WTC11 (cell line): ENCODE measurements at regions not wholly inside any gene's neighbourhood (a gene's known extent, or its start where the extent isn't known, plus 50 kb on each side); places are given as distances from the start of the nearest gene placed in this dataset.

Experiments
- ATAC-seq: fragments of 200-7000 bp; cut with Tn5 transposase; 2 replicates; pipeline ENCODE4 v1.10.0; 2021; ENCODE audit warnings: mild to moderate bottlenecking, moderate library complexity
- CTCF ChIA-PET: fragments of 300-600 bp; sonication (Branson Sonifier 250); formaldehyde crosslinking; loops from one replicate; lab custom pipeline; 2021; ENCODE audit warnings: antibody characterized with exemption; lab: Charles Lee
- POLR2A ChIA-PET: fragments of 350-600 bp; sonication (Branson Sonifier 250); formaldehyde crosslinking; loops from one replicate; lab custom pipeline; 2021; ENCODE audit warnings: antibody characterized with exemption; lab: Charles Lee
- DNase-seq: peaks from one replicate; pipeline ENCODE4 v3.0.0; 2021; ENCODE audit warnings: low spot score
- H3K27ac Mint-ChIP-seq: 2 replicates; pipeline ENCODE4 v1.8.0; 2021; ENCODE audit warnings: mixed read lengths
- H3K27me3 Mint-ChIP-seq: 2 replicates; pipeline ENCODE4 v1.8.0; 2021; ENCODE audit warnings: low read depth, mild to moderate bottlenecking, moderate library complexity, mixed read lengths
- H3K36me3 Mint-ChIP-seq: 2 replicates; pipeline ENCODE4 v1.8.0; 2021; ENCODE audit warnings: mixed read lengths
- H3K4me1 Mint-ChIP-seq: 2 replicates; pipeline ENCODE4 v1.8.0; 2022; ENCODE audit warnings: mixed read lengths
- H3K4me3 Mint-ChIP-seq: 2 replicates; pipeline ENCODE4 v1.8.0; 2021; ENCODE audit warnings: mild to moderate bottlenecking, moderate library complexity, mixed read lengths
- H3K9me3 Mint-ChIP-seq: 2 replicates; pipeline ENCODE4 v1.8.0; 2021; ENCODE audit warnings: mixed read lengths
- CBFB ChIP-seq: sonication (generic); formaldehyde crosslinking; IDR thresholded peaks from 2 replicates; pipeline ENCODE4 v1.8.1; 2022; ENCODE audit warnings: mild to moderate bottlenecking, low read depth, missing genetic modification reagents
- EMX1 ChIP-seq: fragments of 250-450 bp; sonication (Bioruptor Pico); IDR thresholded peaks from 2 replicates; pipeline ENCODE4 v1.8.0; 2021; ENCODE audit warnings: mild to moderate bottlenecking
- GRHL2 ChIP-seq: fragments of 250-450 bp; sonication (Bioruptor Pico); IDR thresholded peaks from 2 replicates; pipeline ENCODE4 v1.8.0; 2022; ENCODE audit warnings: mild to moderate bottlenecking, moderate library complexity; ENCODE audit not compliant: insufficient replicate concordance, severe bottlenecking
- GTF2I ChIP-seq: fragments of 250-450 bp; sonication (Bioruptor Pico); conservative IDR thresholded peaks from 2 replicates; pipeline ENCODE4 v1.4.0; 2021; ENCODE audit warnings: mild to moderate bottlenecking
- JAZF1 ChIP-seq: fragments of 250-450 bp; sonication (Bioruptor Pico); IDR thresholded peaks from 2 replicates; pipeline ENCODE4 v1.9.0; 2021; ENCODE audit warnings: moderate library complexity, mild to moderate bottlenecking, inconsistent platforms
- NR1H2 ChIP-seq: sonication (generic); formaldehyde crosslinking; IDR thresholded peaks from 2 replicates; pipeline ENCODE4 v1.9.0; 2021; ENCODE audit warnings: mild to moderate bottlenecking, moderate library complexity, missing genetic modification reagents
- TEAD1 ChIP-seq: sonication (generic); formaldehyde crosslinking; IDR thresholded peaks from 2 replicates; pipeline ENCODE4 v1.8.0; 2022; ENCODE audit warnings: mild to moderate bottlenecking, missing genetic modification reagents
- TP53 ChIP-seq: sonication (generic); formaldehyde crosslinking; IDR thresholded peaks from 2 replicates; pipeline ENCODE4 v1.8.1; 2023; ENCODE audit warnings: mild to moderate bottlenecking, missing genetic modification reagents
- ZNF219 ChIP-seq: sonication (generic); formaldehyde crosslinking; IDR thresholded peaks from 2 replicates; pipeline ENCODE4 v1.8.0; 2023; ENCODE audit warnings: missing genetic modification reagents, mild to moderate bottlenecking, borderline replicate concordance
- ZNF263 ChIP-seq: sonication (generic); formaldehyde crosslinking; IDR thresholded peaks from 2 replicates; pipeline ENCODE4 v1.8.1; 2022; ENCODE audit warnings: low read depth, mild to moderate bottlenecking, moderate library complexity, missing genetic modification reagents
- ZNF317 ChIP-seq: sonication (generic); formaldehyde crosslinking; IDR thresholded peaks from 2 replicates; pipeline ENCODE4 v1.8.1; 2023; ENCODE audit warnings: low read depth, mild to moderate bottlenecking, moderate library complexity, missing genetic modification reagents, borderline replicate concordance
- ZNF396 ChIP-seq: fragments of 250-450 bp; sonication (Bioruptor Pico); IDR thresholded peaks from 2 replicates; pipeline ENCODE4 v1.8.0; 2021; ENCODE audit warnings: mild to moderate bottlenecking, moderate library complexity, borderline replicate concordance
- TF ChIP-seq, protein P1 (sequence below): sonication (generic); formaldehyde crosslinking; conservative IDR thresholded peaks from 2 replicates; pipeline ENCODE4 v1.8.1; 2023; ENCODE audit warnings: mild to moderate bottlenecking, low read depth, missing genetic modification reagents, moderate library complexity
- TF ChIP-seq, protein P2 (sequence below): sonication (generic); formaldehyde crosslinking; IDR thresholded peaks from 2 replicates; pipeline ENCODE4 v1.8.1; 2023; ENCODE audit warnings: mild to moderate bottlenecking, missing genetic modification reagents
- TF ChIP-seq, protein P3 (sequence below): sonication (generic); formaldehyde crosslinking; conservative IDR thresholded peaks from 2 replicates; pipeline ENCODE4 v1.8.1; 2022; ENCODE audit warnings: mild to moderate bottlenecking, missing genetic modification reagents
- TF ChIP-seq, protein P4 (sequence below): fragments of 250-450 bp; sonication (Bioruptor Pico); conservative IDR thresholded peaks from 2 replicates; pipeline ENCODE4 v1.9.0; 2021; ENCODE audit warnings: mild to moderate bottlenecking
- TF ChIP-seq, protein P5 (sequence below): sonication (generic); formaldehyde crosslinking; IDR thresholded peaks from 2 replicates; pipeline ENCODE4 v1.8.0; 2022; ENCODE audit warnings: mild to moderate bottlenecking, missing genetic modification reagents
- TF ChIP-seq, protein P6 (sequence below): fragments of 250-450 bp; sonication (Bioruptor Pico); IDR thresholded peaks from 2 replicates; pipeline ENCODE4 v1.8.0; 2021; ENCODE audit warnings: mild to moderate bottlenecking
- TF ChIP-seq, protein P7 (sequence below): sonication (generic); formaldehyde crosslinking; IDR thresholded peaks from 2 replicates; pipeline ENCODE4 v1.8.1; 2023; ENCODE audit warnings: mild to moderate bottlenecking, missing genetic modification reagents, moderate library complexity

DNA sequence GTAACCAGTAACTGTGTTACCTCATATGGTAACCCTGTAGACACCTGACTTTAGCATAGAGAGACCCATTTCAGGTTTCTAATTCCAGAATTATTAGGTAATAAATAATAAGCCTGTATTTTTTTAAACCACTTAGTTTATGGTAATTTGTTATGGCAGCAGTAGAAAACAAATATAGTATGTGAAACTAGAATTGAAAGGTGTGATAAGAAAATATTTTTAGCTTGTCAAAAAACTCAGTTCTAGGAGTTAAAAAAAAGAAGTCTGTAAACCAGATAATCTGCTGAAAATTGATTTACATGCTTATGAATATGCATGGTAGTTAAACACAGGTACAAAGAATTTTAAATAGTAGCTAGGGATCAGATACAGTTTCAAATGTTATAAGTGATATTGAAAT, 695.0 kb upstream of the GJE1 start:
- DNase-seq (no peak), ATAC-seq (no peak)
- ChIA-PET POLR2A (no interaction called here), CTCF (no interaction called here)
- TF ChIP-seq, protein P1, sequence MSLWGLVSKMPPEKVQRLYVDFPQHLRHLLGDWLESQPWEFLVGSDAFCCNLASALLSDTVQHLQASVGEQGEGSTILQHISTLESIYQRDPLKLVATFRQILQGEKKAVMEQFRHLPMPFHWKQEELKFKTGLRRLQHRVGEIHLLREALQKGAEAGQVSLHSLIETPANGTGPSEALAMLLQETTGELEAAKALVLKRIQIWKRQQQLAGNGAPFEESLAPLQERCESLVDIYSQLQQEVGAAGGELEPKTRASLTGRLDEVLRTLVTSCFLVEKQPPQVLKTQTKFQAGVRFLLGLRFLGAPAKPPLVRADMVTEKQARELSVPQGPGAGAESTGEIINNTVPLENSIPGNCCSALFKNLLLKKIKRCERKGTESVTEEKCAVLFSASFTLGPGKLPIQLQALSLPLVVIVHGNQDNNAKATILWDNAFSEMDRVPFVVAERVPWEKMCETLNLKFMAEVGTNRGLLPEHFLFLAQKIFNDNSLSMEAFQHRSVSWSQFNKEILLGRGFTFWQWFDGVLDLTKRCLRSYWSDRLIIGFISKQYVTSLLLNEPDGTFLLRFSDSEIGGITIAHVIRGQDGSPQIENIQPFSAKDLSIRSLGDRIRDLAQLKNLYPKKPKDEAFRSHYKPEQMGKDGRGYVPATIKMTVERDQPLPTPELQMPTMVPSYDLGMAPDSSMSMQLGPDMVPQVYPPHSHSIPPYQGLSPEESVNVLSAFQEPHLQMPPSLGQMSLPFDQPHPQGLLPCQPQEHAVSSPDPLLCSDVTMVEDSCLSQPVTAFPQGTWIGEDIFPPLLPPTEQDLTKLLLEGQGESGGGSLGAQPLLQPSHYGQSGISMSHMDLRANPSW (CRISPR knock-in tag), result no peak
- no peak for TF ChIP-seq GRHL2
- H3K9me3 Mint-ChIP-seq, result peaks cover 45% of the 10 kb centered on the region
- H3K4me3 Mint-ChIP-seq, result no peak overlapping the region
- H3K27ac Mint-ChIP-seq, result no peak overlapping the region
- H3K4me1 Mint-ChIP-seq, result no peaks in the 10 kb centered on the region
- peaks cover 21% of the 10 kb centered on the region for H3K36me3 Mint-ChIP-seq
- H3K27me3 Mint-ChIP-seq, result no peaks in the 10 kb centered on the region

DNA sequence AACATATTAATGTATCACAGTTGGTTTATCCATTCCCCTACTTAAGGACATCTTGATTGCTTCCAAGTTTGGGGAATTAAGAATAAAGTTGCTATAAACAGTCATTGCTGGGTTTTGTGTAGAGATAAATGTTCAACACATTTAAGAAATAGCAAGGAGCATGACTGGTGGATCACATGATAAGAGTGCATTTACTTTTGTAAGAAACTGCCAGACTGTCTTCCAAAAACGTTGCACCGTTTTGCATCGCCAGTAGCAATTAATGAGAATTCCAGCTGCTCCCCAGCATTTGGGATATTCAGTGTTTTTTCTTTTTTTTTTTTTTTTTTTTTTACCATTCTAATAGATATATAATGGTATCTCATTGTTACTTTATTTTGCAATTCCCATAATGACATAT, 695.7 kb upstream of the GJE1 start:
- Mint-ChIP-seq H3K36me3 (peaks cover 21% of the 10 kb centered on the region), H3K4me3 (no peak overlapping the region), H3K27me3 (no peaks in the 10 kb centered on the region), H3K27ac (no peak overlapping the region), H3K4me1 (no peaks in the 10 kb centered on the region), H3K9me3 (peaks cover 47% of the 10 kb centered on the region)
- ATAC-seq (no peak), DNase-seq (no peak)
- TF ChIP-seq ZNF396 (CRISPR knock-in tag) (no peak), EMX1 (CRISPR knock-in tag) (no peak), ZNF317 (CRISPR knock-in tag) (no peak), JAZF1 (CRISPR knock-in tag) (no peak), ZNF219 (CRISPR knock-in tag) (no peak), CBFB (no peak), GTF2I (no peak), ZNF263 (CRISPR knock-in tag) (no peak), TP53 (CRISPR knock-in tag) (no peak), NR1H2 (no peak), TEAD1 (no peak)
- TF ChIP-seq, protein P2, sequence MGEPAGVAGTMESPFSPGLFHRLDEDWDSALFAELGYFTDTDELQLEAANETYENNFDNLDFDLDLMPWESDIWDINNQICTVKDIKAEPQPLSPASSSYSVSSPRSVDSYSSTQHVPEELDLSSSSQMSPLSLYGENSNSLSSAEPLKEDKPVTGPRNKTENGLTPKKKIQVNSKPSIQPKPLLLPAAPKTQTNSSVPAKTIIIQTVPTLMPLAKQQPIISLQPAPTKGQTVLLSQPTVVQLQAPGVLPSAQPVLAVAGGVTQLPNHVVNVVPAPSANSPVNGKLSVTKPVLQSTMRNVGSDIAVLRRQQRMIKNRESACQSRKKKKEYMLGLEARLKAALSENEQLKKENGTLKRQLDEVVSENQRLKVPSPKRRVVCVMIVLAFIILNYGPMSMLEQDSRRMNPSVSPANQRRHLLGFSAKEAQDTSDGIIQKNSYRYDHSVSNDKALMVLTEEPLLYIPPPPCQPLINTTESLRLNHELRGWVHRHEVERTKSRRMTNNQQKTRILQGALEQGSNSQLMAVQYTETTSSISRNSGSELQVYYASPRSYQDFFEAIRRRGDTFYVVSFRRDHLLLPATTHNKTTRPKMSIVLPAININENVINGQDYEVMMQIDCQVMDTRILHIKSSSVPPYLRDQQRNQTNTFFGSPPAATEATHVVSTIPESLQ, result no peak
- TF ChIP-seq, protein P3, sequence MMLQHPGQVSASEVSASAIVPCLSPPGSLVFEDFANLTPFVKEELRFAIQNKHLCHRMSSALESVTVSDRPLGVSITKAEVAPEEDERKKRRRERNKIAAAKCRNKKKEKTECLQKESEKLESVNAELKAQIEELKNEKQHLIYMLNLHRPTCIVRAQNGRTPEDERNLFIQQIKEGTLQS (CRISPR knock-in tag), result no peak
- TF ChIP-seq, protein P4, sequence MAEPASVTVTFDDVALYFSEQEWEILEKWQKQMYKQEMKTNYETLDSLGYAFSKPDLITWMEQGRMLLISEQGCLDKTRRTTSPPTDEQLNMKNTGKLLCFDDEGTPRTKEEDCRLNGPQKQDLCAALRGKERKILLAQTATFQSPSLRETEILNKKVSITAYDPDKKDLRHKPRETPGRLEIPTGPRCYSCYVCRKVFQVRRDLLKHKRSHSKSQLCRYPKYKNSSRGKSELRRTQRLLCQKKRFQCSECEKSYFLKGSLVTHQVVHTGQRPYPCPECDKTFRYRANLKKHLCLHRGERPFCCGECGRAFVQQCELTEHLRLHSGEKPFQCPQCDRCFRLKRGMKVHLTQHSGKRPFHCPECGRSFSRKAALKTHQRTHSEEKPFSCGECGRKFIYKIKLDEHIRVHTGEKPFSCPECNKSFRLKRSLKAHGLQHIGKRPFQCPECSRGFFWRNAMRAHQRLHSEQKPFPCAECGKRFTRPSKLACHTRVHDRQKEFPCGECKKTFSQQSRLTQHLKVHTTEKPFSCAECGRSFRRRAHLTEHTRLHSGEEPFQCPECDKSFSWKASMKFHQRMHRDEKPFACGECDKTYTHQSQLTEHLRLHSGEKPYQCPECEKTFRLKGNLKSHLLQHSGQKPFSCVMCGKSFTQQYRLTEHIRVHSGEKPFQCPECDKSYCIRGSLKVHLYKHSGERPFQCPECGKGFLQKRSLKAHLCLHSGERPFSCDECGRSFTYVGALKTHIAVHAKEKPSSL (CRISPR knock-in tag), result no peak
- TF ChIP-seq, protein P1 (CRISPR knock-in tag), result no peak
- TF ChIP-seq, protein P5, sequence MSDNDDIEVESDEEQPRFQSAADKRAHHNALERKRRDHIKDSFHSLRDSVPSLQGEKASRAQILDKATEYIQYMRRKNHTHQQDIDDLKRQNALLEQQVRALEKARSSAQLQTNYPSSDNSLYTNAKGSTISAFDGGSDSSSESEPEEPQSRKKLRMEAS (CRISPR knock-in tag), result no peak
- TF ChIP-seq, protein P6, sequence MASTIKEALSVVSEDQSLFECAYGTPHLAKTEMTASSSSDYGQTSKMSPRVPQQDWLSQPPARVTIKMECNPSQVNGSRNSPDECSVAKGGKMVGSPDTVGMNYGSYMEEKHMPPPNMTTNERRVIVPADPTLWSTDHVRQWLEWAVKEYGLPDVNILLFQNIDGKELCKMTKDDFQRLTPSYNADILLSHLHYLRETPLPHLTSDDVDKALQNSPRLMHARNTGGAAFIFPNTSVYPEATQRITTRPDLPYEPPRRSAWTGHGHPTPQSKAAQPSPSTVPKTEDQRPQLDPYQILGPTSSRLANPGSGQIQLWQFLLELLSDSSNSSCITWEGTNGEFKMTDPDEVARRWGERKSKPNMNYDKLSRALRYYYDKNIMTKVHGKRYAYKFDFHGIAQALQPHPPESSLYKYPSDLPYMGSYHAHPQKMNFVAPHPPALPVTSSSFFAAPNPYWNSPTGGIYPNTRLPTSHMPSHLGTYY (CRISPR knock-in tag), result no peak
- TF ChIP-seq, protein P7, sequence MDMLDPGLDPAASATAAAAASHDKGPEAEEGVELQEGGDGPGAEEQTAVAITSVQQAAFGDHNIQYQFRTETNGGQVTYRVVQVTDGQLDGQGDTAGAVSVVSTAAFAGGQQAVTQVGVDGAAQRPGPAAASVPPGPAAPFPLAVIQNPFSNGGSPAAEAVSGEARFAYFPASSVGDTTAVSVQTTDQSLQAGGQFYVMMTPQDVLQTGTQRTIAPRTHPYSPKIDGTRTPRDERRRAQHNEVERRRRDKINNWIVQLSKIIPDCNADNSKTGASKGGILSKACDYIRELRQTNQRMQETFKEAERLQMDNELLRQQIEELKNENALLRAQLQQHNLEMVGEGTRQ (CRISPR knock-in tag), result no peak
- ChIA-PET POLR2A (no interaction called here), CTCF (interaction anchor here (0.9 kb wide), 1 partner anchor 11 kb away, joined by 3 read pairs; no protein-coding TSS in a partner anchor)
